CD4-positive, alpha-beta T cell treated with Interleukin-4 for 1 hour (primary cell): ENCODE measurements at regions not wholly inside any gene's neighbourhood (a gene's known extent, or its start where the extent isn't known, plus 50 kb on each side); places are given as distances from the start of the nearest gene placed in this dataset.
"Not testable (repeated sequence)": the region's sequence is repeated elsewhere in the genome, so short reads cannot be mapped to it uniquely, and the experiment has no call there.

Experiments
- DNase-seq, 2 donors: peaks; one replicate each; pipeline ENCODE4 v3.0.0-alpha.2; 2020 to 2022

DNA sequence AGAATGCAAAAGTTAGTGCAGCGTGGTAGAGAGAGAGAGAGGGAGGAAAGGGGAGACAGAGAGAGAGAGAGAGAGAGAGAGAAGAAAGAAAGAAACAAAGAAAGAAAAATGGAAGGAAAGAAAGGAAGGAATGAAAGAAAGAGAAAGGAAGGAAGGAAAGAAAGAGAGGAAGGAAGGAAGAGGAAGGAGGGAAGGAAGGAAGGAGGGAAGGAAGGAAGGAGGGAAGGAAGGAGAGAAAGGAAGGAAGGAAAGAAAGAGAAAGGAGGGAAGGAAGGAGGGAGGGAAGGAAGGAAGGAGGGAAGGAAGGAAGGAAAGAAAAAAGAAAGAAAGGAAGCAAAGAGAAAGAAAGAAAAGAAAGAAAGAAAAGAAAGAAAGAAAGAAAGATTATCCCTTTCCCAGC lies 209.8 kb upstream of the MYO3A start:
- DNase-seq, result no peak

DNA sequence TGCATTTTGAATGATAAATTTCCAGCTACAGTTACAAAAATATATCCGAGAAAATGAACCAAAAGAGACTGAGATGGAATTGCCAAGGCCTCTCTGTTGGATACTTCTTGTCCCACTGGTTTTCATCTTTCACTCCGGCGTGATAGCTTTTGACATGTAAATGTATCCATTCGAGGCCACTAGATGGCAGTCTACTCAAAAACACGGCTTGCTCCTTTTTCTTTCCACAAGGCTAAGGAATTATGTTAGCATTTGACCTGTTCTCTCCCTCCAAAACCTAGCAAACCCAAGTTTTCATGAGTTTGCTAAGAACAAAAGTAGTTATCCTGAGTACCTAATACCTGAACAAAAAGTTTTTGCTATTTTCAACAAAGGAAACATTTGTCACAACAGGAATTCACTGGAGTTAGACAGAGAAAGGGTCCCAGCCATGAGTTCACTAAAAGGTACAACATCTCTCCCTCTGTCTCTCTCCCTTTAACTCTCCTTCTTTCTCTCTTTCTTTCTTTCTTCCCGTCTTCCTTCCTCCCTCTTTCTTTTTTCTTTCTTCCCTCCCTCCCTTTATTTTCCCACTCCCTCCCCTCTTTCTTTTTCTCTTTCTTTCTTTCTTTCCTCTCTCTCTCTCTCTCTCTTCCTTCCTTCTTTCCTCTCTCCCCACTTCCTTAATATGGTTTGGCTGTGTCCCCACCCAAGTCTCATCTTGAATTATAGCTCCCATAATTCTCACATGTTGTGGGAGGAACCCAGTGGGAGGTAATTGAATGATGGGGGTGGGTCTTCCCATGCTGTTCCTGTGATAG lies 207.9 kb upstream of the MYO3A start:
- DNase-seq, result peak in 1 of 2 donors; percentile 37

DNA sequence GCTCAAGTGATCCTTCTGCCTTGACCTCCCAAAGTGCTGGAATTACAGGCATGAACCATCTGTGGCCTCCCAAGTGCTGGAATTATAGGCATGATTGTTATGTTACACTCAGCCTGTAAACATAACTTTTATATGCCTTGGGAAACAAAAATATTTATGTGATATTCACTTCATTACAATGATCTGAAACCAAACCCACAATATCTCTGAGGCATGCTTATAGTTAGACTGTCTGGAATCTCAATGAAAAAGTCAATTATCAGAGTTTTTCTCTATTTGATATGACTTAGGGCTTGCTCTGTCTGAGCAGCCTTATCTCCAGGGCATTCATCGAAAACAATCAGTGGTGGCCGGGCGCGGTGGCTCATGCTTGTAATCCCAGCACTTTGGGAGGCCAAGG lies 195.3 kb upstream of the MYO3A start:
- no peak for DNase-seq

DNA sequence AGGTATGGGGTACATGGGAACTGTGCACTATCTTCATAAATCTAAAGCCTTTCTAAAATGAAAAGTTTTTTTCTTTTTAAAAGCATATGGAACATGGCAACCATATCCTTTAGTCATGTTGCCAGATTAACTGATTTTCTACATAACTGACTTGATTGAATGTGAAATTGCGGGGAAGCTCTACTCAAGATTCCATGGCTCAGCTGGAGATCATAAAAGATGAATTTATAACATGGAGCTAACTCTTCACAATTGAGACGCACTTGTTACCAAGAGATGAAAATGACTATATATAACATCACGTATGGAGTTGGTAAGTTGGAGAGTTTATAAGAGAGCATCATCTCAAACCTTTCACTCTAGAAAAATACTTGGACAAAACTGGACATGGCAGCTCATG lies 190.2 kb upstream of the MYO3A start:
- no peak for DNase-seq

DNA sequence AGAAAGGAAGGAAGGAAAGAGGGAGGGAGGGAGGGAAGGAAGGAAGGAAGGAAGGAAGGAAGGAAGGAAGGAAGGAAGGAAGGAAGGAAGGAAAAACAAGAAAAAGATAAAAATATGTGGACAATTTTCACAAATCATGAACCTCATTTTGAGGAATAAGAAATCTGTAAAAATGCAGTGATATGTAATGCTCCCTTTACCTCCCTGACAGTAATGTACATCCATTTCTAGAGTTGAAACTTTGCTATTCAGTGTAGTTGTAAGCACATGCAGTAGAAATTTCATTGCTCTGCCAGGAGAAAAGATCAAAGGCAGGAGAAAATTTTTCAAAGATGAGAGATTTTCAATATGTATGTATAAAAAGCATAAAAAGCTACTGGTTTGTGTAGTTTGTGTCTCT lies 189.5 kb upstream of the MYO3A start:
- no peak for DNase-seq

DNA sequence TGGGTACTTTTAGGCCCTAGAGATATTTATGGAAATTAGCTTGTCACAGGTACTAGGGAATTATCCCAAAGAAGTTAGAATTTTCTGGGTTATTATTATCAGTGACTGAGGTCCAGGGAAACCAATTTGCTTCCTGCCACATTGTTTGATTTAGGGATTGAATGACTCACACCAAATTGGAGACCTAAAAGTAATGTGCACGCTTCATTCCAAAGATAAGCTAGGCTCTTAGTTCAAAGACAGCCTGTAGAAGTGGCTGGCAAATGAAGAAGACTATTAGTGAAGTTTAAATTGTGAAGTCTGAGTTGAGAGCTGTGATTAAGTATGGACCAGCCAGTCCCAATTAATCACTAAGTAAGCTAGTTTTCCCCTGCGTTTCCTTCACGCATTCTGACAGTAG lies 188.1 kb upstream of the MYO3A start:
- no peak for DNase-seq

DNA sequence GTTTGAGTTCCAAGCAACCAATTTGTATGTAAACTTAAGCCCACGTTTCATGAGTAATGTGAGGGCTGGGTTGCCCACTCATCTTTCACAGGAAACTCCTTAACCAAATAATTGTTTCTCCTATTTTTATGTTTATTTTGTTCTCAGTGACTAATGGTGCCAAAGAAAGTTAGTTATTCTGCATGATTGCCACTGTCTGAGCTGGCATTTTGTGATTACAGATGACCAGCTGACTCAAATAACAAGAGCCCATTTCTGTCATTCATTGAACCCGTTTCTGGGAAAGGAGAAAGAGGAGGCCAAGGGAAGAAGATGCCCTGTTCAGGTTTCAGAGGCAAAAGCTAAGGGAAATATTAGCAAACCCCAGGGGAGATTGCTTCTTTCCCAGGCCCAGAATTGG lies 186.9 kb upstream of the MYO3A start:
- no peak for DNase-seq

DNA sequence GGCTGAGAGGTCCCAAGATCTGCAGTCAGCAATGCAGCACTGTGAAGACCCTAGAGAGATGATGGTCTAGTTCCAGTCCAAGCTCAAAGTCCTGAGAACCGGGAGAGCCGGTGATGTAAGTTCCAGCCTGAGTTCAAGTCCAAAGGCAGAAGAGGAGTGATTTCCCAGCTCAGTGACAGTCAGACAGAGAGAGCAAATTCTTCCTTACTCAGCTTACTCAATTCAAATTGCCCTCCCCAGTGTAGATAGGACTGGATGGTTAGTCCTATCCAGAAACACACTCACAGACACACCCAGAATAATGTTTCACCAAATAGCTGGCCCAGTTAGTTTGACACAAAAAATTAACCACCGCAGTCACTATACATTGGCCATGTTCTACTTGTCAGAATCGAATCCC lies 185.5 kb upstream of the MYO3A start:
- DNase-seq, result no peak

DNA sequence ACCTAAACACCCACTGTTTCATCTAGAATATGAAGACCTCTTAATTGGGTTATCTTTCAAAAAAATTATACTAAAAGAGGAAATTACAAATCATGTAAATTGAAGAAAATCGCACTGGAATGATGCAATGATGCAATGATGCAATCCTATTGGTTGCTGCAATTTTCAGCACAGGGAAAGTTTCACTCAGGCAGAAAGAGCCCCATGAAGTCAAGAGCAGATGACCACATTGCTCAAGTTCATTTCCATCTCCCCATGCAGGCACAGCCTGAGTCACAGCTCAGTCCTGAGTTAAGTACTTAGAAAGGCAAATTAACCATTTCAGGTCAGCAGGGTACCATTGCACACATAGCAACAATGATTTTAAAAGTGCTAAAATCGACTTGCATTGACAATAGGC lies 180.3 kb upstream of the MYO3A start:
- peak in 1 of 2 donors; percentile 59 for DNase-seq

DNA sequence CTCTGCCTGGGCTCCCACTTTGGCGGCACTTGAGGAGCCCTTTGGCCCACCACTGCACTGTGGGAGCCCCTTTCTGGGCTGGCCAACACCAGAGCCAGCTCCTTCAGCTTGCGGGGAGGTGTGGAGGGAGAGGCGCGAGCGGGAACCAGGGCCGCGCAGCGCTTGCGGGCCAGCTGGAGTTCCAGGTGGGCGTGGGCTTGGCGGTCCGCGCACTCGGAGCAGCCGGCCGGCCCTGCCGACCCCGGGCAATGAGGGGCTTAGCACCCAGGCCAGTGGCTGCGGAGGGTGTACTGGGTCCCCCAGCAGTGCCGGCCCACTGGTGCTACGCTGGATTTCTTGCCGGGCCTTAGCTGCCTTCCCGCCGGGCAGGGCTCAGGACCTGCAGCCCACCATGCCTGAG lies 178.2 kb upstream of the MYO3A start:
- DNase-seq, result not testable (repeated sequence)

DNA sequence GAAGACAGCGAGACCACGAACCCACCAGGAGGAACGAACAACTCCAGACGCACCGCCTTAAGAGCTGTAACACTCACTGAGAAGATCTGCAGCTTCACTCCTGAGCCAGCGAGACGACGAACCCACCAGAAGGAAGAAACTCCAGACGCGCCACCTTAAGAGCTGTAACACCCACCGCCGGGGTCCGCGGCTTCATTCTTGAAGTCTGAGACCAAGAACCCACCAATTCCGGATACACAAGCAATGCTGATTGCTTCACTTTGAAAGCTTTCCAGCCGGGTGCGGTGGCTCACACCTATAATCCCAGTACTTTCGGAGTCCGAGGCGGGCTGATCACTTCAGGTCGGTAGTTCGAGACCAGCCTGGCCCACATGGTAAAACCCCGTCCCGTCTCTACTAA lies 177.2 kb upstream of the MYO3A start:
- DNase-seq, result no peak

DNA sequence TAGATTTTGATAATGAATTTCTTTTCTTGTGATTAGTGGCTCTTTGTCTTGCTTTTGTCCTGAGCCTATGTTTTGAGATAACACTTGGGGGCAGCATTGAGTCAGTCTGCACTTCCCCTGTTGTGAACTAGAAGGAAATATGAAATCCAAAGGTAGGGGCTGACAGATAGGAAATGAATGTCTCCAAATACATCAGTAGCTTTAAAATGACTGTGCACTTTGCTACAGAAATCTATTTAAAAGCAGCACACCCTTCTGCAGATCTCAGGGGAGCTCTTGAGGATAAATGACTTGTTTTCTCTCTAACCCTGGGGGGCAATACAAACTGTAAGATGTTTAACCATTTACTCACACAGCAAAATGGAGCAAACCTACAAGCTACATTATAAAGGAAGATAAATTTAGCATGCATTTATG lies 176.0 kb upstream of the MYO3A start:
- DNase-seq, result no peak

DNA sequence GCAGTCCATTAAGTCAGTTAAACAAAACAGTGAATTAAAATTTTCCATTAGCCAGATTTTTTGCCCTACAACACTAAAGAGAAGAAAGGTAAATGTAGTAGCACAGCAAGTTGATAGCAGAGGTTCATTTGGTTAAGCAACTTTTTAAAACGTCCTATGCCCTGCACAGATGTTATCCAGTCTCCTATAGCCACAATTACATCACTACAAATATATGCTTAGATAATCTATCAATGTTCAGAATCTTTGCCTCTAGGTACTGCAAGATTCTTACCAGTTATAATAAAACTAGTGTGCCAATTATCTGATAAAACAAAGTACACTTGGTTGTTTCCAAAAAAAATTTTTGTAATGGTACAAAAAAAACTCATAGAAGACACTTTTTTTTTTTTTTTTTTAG lies 175.5 kb upstream of the MYO3A start:
- DNase-seq, result no peak

DNA sequence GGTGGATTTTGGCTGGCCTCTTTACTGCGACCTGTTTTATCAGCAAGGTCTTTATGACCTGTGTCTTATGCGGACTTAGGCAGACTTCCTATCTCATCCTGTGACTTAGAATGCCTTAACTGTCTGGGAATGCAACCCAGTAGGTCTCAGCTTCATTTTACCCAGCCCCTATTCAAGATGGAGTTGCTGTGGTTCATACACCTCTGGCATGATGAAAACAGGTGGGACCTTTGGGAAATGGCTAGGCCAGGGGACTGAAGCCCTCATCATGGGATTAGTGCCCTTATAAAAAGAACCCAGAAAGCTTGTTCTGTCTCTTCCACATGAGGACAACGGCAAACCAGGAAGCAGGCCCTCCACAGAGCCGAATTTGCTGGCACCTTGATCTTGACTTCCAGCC lies 172.1 kb upstream of the MYO3A start:
- DNase-seq, result no peak

DNA sequence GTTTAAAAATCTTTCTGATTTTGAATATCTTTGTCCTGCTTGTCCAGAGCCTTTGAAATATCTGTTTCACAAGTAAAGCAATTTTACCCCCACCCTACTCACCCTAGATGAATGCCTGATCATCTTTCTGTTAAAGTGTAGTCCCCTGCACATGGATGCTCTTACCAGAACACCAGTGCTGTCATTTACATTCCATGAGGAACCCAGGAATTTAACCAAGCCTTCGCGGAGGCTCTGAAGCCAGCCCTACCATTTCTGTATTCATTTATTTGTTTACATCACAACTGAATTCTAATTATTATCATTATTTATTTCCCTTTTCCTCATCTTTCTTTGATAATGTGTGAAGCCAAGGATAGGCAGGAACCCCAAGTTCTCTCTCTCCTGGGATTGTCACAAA lies 167.8 kb upstream of the MYO3A start:
- no peak for DNase-seq

DNA sequence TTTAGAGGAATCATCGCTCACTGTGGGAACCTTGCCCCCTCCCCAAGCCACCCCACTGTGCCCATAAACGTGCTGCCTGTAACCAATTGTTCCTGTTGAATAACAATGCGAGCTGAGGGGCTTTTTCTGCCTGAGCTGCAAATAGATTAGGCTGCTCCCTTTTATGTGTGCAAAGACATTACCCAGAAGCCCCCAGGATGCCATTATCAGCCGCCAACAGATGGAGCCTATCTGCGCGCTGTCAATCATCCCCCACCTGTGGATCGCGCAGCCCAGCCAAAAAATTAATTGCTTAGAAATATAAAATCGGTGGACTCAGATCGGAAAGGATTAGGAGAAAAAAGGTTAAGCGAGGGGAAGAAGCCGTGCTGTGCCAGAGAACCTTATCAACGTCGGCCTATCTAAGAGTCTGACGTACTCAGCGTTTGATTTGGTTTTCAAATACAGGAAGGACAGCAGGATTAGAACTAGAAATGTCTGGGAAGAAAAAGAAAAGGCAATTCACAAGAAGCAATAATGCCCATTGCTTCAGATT lies 167.3 kb upstream of the MYO3A start:
- no peak for DNase-seq

DNA sequence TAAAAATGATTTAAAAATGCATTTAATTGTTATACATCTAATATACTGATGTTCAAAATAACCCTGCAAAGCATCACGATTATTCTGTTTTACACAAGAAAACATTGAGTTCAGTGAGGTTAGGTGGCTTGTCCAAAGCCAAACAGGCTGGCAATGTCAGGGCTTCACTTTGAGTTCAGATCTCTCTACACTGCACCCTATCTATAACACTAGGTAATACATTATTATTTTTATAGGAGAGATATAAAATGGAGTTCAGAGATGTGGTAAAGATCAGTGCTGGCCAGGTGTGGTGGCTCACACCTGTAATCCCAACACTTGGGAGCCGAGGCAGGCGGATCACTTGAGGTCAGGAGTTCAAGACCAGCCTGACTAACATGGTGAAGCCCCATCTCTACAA lies 165.9 kb upstream of the MYO3A start:
- no peak for DNase-seq

DNA sequence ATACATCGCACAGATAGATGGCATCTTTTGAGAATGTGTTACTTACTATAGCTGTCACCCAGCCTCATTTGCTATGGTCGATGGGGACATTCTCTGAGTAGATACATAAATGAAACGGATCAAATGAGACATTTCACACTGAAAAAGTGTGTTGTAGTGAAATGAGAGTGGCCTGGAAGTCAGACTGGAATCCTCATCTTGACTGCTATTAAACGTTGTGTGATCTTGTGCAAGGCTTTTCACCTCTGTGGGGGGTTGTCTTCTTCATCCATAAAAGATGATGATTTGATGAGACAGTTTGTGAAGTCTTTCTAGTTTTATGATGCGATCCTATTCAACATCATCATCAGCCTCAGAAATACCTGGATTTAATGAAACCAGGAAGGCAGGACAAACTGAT lies 155.4 kb upstream of the MYO3A start:
- no peak for DNase-seq

DNA sequence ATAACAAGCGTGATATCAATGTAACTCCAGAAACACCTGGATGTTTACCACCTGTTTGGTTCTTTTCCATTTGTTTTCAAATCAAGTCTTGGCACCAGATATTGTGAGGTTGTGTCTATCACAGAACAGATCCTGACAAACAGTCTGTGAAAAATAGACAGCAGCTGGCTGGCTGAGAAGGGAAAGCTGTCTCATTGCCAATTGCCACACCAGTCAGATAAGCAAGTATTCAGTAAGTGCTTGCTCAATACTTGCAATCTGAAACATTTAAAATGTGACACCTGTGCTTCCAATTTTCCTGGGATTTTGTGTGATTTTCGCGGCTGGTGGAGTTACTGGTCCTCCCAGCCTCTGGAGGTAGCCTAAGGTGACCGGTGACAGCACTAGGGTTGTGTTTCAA lies 147.9 kb upstream of the MYO3A start:
- no peak for DNase-seq

DNA sequence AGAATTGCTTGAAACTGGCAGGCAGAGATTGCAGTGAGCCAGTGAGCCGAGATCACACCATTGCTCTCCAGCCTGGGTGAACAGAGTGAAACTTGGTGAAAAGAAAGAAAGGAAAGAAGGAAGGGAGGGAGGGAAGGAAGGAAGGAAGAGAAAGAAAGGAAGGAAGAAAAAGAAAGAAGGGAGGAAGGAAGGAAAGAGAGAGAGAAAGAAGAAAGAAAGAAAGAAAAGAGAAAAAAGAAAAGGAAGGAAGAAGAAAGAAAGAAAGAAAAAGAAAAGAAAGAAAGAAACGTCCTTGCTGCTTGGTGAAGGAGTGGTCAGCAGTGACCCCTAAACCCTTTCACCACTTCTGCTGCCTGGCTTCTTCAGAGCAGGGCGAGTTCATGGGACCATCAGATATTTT lies 147.1 kb upstream of the MYO3A start:
- no peak for DNase-seq

DNA sequence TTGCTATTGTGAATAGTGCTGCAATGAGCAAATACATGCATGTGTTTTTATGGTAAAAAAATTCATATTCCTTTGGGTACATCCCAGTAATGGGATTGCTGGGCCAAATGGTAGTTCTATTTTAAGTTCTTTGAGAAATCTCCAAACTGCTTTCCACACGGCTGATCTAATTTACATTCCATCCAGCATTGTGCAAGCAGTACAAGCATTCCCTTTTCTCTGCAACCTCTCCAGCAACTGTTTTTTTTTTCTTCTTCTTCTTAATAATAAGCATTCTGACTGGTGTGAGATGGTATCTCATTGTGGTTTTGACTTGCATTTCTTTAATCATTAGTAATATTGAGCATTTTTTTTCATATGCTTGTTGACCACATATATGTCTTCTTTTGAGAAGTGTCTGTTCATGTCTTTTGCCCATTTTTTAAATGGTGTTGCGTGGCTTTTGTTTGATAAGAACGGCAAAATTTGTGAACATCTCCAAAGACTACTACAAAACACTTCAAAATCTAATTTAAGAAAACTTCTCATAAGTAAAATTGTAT lies 136.1 kb upstream of the MYO3A start:
- no peak for DNase-seq

DNA sequence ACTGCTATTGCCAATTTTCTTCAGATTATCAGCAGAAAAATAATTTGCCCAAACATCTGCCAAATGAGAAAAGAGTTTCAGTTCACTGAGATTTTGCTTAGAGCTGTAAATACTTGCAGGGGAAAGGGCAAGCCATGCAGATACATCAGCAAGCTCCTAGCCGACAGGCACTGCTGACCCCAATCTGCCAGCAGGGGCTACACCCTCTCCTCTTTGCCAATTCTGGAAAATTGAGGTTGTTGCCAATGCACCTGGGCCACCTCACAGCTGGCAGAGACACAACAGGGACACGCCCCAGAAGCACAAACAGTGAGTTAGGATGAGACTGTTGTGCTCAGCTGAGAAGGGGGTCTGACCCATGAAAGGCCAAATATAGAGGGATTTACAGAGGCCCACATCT lies 129.5 kb upstream of the MYO3A start:
- DNase-seq, result no peak

DNA sequence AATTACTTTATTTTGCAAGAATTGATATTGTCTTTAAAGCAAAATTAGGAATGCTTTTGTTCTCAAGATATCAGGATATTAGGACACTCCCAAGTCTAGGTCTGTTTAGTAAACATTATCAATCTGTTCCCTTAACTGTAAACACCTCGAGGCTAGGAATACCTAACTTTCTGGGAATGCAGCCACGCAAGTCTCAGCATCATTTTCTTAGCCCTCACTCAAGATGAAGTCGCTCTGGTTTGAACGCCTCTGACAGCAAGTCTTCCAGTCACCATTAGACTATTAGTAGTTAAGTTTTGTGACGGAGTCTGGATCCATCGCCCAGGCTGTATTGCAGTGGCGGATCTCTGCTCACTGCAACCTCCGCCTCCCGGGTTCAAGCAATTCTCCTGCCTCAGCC lies 128.0 kb upstream of the MYO3A start:
- no peak for DNase-seq

DNA sequence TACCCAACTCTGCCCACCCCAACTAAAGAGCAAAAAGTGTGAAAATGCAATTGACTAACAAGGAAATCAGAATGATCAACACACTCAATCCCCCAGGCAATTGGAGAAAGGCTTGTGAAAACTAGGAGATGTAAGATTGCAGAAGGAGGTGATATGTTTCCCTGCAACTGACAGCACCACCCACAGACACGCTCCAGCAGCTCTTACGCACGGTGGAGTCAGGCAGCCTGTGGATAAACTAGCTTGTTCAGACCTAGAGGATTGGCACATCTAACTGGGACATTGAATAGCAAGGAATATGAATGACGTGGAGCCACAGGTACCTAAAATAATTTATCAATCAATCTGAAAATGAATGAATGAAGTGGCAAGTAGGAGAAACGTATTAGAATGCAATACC lies 125.7 kb upstream of the MYO3A start:
- DNase-seq, result no peak
